GM19099 (cell line): ENCODE measurements at regions not wholly inside any gene's neighbourhood (a gene's known extent, or its start where the extent isn't known, plus 50 kb on each side); places are given as distances from the start of the nearest gene placed in this dataset.

Experiments
- POLR2A ChIP-seq: IDR thresholded peaks from 3 replicates; pipeline ENCODE4 v1.6.1; 2011; ENCODE audit warnings: low read depth; ENCODE audit not compliant: insufficient read length; ENCODE audit errors: extremely low read depth

GRCh38 chr22:48488149-48488551, 1339.5 kb downstream of the BRD1 start:
- no peak for TF ChIP-seq POLR2A

GRCh38 chr22:48486558-48486957, 1341.1 kb downstream of the BRD1 start:
- TF ChIP-seq POLR2A = no peak

GRCh38 chr22:48486134-48486532, 1341.5 kb downstream of the BRD1 start:
- no peak for TF ChIP-seq POLR2A

- no peak for TF ChIP-seq POLR2A
These were observed 1342.2 kb downstream of the BRD1 start for GRCh38 chr22:48485149-48486133.

GRCh38 chr22:48483764-48484528, 1343.7 kb downstream of the BRD1 start:
- no peak for TF ChIP-seq POLR2A

GRCh38 chr22:48482771-48483170, 1344.9 kb downstream of the BRD1 start:
- TF ChIP-seq POLR2A = no peak

GRCh38 chr22:48481748-48482147, 1345.9 kb downstream of the BRD1 start:
- TF ChIP-seq POLR2A = no peak

GRCh38 chr22:48478529-48479265, 1349.0 kb downstream of the BRD1 start:
- TF ChIP-seq POLR2A = no peak

- TF ChIP-seq POLR2A = no peak
These were observed 1349.5 kb downstream of the BRD1 start for GRCh38 chr22:48478124-48478523.

- TF ChIP-seq POLR2A = no peak
These were observed 1350.5 kb downstream of the BRD1 start for GRCh38 chr22:48477031-48477721.

- TF ChIP-seq POLR2A = no peak
These were observed 1351.1 kb downstream of the BRD1 start for GRCh38 chr22:48476577-48476976.

GRCh38 chr22:48475661-48476345, 1351.9 kb downstream of the BRD1 start:
- no peak for TF ChIP-seq POLR2A

- no peak for TF ChIP-seq POLR2A
These were observed 1352.8 kb downstream of the BRD1 start for GRCh38 chr22:48474881-48475280.

GRCh38 chr22:48473202-48473601, 1354.5 kb downstream of the BRD1 start:
- no peak for TF ChIP-seq POLR2A
